Suprapubic skin (tissue), 3 donors: ENCODE measurements at regions not wholly inside any gene's neighbourhood (a gene's known extent, or its start where the extent isn't known, plus 50 kb on each side); places are given as distances from the start of the nearest gene placed in this dataset.

ENCODE experiments used
- CTCF ChIP-seq, 2 donors: fragments of 200-600 bp in 1 of 2; fragments of 450-650 bp in 1 of 2; sonication (generic) in 1 of 2; IDR thresholded peaks; one replicate each; pipeline ENCODE4 v1.5.1; 2016 to 2019; ENCODE audit warnings: antibody characterized with exemption in 2 of 2, mild to moderate bottlenecking in 1 of 2, moderate library complexity in 1 of 2
- EP300 ChIP-seq: sonication (generic); formaldehyde crosslinking; IDR thresholded peaks from one replicate; pipeline ENCODE4 v1.6.1; 2017; ENCODE audit warnings: antibody characterized with exemption

DNA sequence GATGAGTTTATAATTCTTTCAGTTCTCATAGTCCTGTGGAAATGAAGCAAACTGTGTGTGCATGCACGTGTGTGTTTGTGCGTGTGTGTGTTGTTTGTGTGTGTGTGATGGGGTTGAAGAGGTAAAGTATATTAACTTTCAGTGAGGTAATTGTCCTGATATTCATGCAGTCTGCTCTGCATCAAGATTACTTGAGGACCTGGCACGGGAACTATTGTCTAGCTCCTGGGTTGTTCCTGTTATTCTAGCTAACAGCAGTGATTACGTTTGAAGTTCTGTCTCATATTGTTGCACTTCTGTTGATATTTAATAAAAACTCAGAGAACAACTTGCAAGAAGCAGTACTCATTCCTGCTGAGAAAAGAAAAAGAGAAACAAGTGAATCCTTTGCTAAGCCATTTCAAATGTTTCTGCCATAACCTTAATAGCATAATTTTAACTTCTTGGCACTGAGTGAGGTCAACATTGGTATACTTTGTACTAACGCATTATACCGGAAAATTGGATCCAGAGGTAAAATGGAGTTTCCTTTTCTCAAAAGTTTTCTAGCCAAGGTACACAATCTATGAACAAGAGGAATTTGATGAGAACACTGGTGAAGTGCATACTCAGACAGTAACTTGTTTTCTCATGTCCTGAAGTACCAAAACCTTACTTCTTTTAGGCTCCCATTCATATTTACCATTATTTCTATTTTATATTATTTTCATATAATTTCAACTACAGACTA is 113.2 kb downstream of the SPCS3 start:
- TF ChIP-seq CTCF (IDR thresholded peaks at IDR 0.05) (no peak), EP300 (no peak)
